ENCODE measurements at regions not wholly inside any gene's neighbourhood (a gene's known extent, or its start where the extent isn't known, plus 50 kb on each side); places are given as distances from the start of the nearest gene placed in this dataset.
"Not testable (repeated sequence)": the region's sequence is repeated elsewhere in the genome, so short reads cannot be mapped to it uniquely, and the experiment has no call there.

DNA sequence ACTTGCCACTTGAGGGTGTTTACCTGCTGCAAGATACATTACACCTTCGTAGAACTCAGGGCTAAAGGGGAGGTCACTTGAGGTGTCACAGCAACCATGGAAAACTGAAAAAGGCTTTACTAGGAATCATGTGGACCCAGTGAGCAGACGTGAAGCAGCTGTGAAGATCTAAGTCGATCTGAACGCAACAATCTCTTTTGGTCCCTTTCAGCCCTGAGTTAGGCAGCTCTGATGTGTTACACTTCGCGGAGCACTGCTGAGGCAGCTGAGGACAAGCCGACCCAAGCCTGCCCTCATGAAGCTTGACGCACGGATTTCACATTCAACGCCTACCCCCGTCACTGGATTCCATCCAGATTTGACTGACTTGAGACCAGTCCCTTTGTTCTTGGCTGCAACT, 75.8 kb upstream of the NPAS2 start:
- no peak for DNase-seq

DNA sequence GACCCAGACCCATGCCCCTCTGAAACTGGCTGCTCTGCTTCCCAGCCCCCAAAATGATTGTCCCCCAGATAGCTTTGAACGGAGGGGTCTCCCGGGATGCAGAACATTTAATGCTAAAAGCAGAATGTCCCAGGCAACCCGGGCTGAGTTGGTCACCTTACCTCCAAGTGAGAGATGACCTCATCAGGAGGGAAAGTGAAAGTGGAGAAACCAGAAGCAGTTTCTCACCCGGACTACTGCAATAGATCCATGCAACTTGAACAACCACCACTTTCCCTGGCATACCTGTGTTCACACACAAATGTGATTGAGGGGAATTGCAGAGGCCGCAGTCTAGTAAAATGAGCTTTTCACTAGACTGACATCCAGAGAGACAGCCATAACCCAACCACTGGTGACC, 75.3 kb upstream of the NPAS2 start:
- no peak for DNase-seq

DNA sequence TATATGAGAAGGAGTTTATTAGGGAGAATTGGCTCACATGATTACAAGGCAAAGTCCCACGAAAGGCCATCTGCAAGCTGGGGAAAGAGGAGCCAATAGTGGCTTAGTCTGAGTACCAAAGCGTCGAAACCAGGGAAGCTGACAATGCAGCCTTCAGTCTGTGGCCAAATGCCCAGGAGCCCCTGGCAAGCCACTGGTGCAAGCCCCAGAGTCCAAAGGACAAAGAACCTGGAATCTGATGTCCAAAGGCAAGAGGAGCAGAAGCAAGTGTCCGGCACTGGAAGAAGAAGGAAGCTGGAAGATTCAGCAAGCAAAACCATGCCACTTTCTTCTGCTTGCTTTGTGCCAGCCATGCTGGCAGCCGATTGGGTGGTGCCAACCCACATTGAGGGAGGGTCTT, 74.3 kb upstream of the NPAS2 start:
- DNase-seq, result no peak

DNA sequence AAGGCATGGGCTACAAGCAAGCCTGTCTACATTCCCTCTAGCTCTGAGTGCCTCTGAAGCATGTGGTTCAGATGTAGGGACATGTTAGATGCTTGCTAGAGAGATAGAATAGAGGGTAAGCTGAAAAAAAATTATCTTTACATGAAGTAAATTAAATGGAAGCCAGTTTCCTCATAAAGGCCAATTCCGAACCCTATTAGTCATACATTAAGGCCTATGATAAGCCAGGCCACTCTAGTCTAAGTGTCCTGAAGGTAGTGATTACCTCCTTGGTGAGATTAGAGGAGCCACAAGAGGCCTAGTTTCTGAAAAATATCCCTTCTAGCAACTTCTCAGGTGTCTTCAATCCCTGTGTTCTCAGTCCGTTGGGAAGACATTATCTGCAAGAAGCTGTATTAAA, 72.4 kb upstream of the NPAS2 start:
- DNase-seq, result no peak

DNA sequence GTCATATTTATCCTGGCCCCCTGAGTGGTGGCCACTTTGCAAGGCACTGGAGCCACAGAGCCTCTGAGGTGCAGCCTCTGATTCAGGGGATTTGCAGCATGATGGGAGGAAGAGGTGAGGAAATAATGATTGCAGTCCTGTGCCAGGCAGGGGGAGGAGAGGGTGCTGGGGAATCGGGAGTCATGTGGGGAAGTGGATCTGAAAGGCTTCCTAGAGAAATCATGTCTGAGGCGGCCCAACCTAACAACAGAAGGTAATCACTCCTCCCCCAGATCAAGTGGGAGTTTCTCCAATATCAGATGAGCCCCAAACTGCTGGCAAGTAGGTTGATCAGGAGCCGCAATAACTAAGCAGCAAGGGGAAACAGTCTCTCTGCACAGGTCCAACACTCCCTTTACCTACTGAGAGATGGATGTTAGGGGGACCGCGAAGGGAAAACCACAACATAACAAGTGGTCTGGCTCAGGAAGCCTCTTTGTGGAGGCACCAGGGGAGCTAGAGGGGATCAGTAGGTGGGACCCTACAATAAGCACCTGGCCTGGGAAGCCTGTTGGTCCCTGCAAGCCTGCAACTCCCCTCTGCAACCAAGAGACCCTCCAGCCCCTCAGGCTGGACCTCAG, 71.8 kb upstream of the NPAS2 start:
- no peak for DNase-seq

GRCh38 chr2:100748673-100749072, 71.3 kb upstream of the NPAS2 start:
- DNase-seq, result no peak

DNA sequence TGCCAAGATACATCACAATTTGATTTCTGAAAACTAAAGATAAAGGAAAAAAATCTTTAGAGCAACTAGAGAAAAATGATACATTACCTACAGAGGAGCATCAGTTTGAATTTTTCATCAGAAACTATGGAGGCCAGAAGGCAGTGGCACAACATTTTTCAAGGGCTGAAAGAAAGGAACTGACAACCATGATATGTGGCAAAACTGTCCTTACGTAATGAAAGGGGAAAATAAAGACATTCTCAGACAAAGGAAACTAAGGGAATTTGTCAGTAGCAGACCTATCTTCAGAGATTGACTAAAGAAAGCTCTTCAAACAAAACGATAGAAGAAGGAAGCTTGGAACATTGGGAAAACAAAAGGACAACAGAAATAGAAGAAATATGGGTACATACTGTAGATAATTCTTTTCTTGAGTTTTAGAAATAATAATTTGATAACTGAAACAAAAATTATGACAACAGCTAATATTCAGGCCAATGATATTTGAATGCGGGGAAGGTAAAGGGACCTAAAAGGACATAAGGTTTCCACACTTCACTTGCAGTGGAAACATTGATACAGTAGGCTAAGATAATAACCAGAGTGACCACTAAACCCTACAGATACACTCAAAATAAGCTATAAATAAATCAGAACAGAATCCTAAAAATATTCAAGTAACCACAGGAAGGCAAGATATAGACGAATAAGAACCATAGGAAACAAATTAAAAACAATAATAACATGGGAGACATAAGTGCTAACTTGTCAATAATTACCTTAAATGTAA, 70.0 kb upstream of the NPAS2 start:
- DNase-seq, result no peak

GRCh38 chr2:100751871-100752625, 67.9 kb upstream of the NPAS2 start:
- not testable (repeated sequence) for DNase-seq

DNA sequence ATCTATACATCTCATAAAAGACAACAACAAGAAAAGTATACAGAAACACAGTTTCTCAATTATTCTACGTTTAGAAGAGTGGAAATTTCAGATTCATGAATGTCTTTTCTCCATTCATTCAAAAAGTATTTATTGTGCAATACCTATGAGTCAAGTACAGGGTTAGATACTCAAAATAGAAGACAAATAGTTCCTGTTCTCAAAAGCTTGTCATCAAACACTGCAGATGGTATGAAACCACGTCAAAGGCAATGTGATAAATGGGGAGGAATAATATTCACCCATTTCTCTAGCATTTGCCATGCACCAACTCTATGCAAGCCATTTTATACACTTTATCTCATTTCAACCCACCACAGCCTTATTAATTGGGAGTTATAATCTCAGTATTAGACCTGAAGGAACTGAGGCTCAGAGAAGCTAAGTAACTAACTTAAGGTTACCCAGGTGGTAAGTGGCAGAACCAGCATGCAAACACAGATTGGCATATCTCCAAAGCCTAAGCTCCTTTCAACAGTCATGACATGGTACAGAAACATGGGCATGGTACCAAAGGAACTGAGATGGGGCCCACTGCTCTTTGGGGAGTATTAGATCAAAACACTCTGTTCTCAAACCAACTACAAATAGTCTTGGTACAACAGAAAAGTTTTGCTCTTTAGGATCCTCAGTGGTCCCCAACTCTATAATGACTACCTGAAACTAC, 67.2 kb upstream of the NPAS2 start:
- no peak for DNase-seq

GRCh38 chr2:100753444-100753843, 66.5 kb upstream of the NPAS2 start:
- no peak for DNase-seq

- no peak for DNase-seq
Measured at GRCh38 chr2:100753881-100754280, 66.1 kb upstream of the NPAS2 start.

DNA sequence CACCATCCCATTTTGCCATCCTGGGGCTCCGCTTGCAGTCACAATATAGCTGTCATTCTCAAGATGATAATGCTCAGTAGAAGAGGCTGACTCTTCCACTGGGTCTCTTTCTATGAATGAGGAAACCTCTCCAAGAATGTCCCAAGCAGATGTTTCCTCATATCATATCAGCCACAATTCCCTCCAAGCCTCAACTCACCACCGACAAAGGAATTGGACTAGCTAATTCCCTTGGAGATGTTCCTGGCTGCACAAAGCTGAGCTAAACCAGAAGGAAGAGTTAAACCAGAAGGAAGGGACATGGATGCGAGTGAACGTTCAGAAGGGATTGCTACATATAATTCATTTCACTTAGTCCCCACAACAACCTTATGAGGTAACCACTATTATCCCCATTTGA, 65.0 kb upstream of the NPAS2 start:
- DNase-seq, result no peak

GRCh38 chr2:100755441-100755840, 64.5 kb upstream of the NPAS2 start:
- no peak for DNase-seq

- no peak for DNase-seq
Measured at GRCh38 chr2:100756704-100757103, 63.2 kb upstream of the NPAS2 start.

GRCh38 chr2:100757621-100758394, 62.1 kb upstream of the NPAS2 start:
- DNase-seq, result no peak

DNA sequence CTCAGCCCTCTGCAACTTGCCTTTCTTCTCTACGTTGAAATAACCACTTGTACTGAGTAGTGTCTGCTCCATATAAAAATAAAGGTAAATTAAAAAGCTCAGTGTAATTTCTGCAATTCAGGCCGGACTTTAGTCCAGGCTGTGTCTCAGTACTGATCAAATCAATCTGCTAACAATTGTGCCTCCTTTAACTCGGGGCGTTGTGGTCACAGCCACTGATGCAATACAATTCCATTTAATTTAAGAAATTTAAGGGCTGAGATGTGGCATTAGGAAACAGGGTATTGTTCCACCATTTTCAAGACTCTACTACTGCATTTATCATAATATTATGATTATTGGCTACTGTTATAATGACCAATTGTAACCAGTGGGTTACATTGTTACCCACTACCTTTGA, 60.0 kb upstream of the NPAS2 start:
- no peak for DNase-seq

DNA sequence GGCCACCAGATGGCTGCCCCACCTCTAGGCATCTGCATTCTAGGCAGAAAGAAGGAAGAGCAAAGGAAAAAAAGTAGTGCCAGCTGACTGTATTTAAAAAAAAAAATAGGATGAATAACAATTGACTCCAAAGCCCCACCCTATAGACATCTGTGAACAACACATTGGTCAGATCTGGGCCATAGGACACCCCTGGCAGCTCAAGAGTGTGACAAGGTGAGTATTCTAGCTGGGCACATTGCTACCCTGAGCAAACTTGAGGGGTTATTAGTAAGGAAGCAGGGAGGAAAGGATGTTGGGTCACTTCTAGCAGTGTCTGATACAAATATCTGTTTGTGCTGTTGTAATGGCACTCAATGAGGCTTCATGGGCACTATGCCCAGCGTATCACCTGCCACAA, 58.6 kb upstream of the NPAS2 start:
- DNase-seq, result no peak

DNA sequence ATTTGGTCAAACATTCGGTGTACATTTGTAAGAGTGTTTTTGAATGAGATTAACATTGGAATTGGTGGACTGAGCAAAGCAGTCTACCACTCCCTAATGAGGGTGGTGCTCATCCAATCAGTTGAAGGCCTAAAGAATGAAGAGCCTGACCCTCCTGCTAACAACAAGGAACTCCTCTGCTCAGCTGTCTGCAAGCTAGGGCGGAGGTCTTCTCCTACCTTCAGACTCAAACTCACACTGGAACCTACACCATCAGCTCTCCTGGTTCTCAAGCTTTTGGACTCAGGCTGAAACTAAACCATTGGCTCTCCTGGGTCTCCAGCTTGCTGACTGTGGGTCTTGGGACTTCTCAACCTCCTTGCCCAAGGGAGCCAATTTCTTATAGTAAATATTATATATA, 55.5 kb upstream of the NPAS2 start:
- DNase-seq, result no peak

- DNase-seq, result no peak
Measured at GRCh38 chr2:100765481-100765880, 54.5 kb upstream of the NPAS2 start.

DNA sequence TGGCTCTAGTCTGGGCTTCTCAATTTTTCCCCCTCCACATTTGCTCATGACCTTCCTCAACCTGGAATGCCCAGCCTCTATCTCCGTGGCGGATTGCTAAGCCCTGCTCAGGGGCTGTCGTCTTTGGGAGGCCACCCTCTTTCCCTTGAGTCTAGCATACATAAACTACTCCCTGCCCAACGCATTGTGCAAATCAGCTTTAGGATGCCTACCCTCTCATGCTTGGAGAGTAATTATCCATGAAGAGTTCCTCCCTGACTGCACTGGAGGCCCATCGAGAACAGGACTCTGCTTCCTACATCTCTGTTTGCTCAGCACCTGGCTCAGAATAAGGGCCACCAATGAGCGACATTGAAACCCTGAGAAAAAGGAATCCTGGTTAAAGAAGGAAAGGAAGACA, 53.7 kb upstream of the NPAS2 start:
- DNase-seq, result no peak

DNA sequence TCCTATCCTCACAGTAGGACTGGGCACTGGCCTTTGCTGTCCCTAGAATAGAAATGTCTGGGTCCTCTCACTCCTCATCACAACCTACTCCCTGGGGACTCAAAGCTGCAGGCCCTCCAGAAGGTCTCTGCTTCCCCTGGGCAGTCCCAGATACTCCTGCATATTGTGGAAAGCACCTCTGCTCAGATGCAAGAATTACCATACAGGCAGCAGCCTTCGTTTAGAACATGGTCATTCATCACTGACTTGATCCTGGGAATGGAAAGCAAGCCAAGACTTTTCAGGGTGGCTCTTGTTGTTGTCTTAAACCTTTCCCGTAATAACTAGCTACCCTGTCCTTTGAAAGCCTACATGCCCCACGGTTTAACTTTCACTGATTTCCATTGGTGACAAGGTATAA, 53.1 kb upstream of the NPAS2 start:
- DNase-seq, result no peak

DNA sequence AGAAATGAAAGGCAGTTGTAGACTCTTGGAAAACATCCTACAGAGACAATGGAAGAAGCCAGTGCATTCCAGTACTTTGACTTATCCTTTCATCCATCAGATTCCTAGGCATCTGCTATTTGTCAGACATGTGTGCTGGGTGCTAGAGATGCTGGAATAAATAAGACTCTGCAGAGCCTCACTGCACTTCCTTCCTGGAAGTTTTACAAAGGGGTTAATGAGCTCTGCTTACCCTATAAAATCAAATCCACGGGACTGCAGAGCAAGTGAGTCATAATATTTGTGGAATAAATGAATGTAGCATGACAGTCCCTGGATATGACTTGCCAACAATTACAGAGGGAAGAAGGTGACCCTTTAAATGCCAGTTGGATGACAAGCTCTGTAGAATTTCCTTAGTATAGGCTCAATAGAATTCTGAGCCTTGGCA, 52.7 kb upstream of the NPAS2 start:
- DNase-seq, result no peak

Measured in activated effector memory CD4-positive, alpha-beta T cell treated with anti-CD3 and anti-CD28 coated beads, Interleukin-2, amount 50 U/mL, for 16 hours (primary cell).